Muscle of leg (tissue), 3 donors: ENCODE measurements at regions not wholly inside any gene's neighbourhood (a gene's known extent, or its start where the extent isn't known, plus 50 kb on each side); places are given as distances from the start of the nearest gene placed in this dataset.
"Not testable (repeated sequence)": the region's sequence is repeated elsewhere in the genome, so short reads cannot be mapped to it uniquely, and the experiment has no call there.

Experiments used
- DNase-seq: peaks from one replicate; pipeline ENCODE4 v3.0.0; 2013
- H3K27ac ChIP-seq: one replicate; pipeline ENCODE4 v1.5.1; 2013; ENCODE audit warnings: mild to moderate bottlenecking, low read length, control low read depth
- H3K27me3 ChIP-seq: one replicate; pipeline ENCODE4 v1.6.1; 2013; ENCODE audit warnings: low read length; ENCODE audit not compliant: control insufficient read depth, insufficient read depth
- H3K36me3 ChIP-seq: one replicate; pipeline ENCODE4 v1.6.1; 2013; ENCODE audit warnings: low read length; ENCODE audit not compliant: control insufficient read depth, insufficient read depth
- H3K4me1 ChIP-seq: one replicate; pipeline ENCODE4 v1.6.1; 2013; ENCODE audit warnings: low read length; ENCODE audit not compliant: control insufficient read depth, insufficient read depth
- H3K4me3 ChIP-seq: one replicate; pipeline ENCODE4 v1.5.1; 2013; ENCODE audit warnings: low read length, control low read depth
- H3K9me3 ChIP-seq: replicated peaks from 2 replicates; pipeline ENCODE4 v1.6.1; 2013; ENCODE audit warnings: low read depth, low read length; ENCODE audit not compliant: control insufficient read depth
- WGBS: methylation state at CpG from one replicate; pipeline ENCODE4 v1.1.5; 2013; ENCODE audit warnings: missing lambda C conversion rate; ENCODE audit not compliant: insufficient coverage; 5-methylcytosine and 5-hydroxymethylcytosine counted together

DNA sequence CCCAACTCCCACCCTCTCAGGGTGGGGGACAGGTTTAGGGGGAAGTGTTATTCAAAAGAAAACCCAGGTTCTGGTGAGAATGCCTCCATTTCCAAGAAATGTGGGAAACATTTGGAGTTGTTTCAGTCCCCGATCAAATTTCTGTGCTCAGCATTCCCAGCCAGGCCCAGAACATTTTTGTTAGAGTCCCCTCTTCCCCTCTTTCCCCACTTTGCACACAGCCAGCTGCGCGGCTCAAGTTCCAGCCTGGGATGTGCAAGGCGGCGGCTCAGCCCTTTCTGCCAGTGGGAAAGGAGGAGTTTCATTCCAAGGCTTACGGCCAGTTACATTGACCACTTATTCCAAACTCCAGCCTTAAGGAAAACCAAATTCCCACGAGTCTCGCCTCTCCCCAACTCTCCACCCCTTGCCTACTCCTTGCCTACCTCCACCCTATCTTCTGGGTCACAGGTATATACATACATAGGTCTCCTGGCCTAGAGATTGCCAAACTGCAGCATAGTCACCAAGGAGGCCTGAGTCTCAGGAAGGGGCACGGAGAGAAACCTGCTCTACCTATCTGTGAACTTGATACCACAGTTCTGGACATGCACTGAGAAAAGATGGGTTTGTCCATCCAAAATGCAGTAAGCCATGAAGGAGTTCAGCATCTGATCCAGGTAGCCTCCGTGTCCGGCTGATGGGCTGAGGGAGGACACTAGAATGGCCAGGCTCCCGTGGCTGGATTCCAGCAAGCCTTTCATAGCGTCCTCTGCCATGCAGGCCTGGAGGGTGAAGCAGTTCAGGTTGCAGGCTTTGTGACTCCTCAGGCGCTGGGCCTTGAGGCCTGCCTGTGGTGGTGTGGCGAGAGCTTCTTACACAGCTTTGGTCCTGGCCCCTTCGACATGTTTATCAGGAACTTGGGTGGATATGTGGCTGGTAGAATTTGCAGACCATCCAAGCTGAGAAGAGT lies 154.5 kb downstream of the ZFP36L2 start:
- Histone ChIP-seq H3K36me3 (no peaks in the 10 kb centered on the region), H3K4me1 (peaks cover 91% of the 10 kb centered on the region), H3K27ac (peak overlapping the region; percentile 92), H3K4me3 (no peak overlapping the region), H3K9me3 (no peaks in the 10 kb centered on the region), H3K27me3 (no peaks in the 10 kb centered on the region)
- peak; percentile 95 for DNase-seq
- 47% methylated on average over 12 of the region's 16 CpGs for WGBS

- H3K27me3 ChIP-seq: no peaks in the 10 kb centered on the region
- peak; percentile 78 for DNase-seq
- 40% methylated on average over 4 of the region's 15 CpGs for WGBS
- H3K9me3 ChIP-seq: no peaks in the 10 kb centered on the region
- peaks cover 82% of the 10 kb centered on the region for H3K4me1 ChIP-seq
- no peak overlapping the region for H3K4me3 ChIP-seq
- no peaks in the 10 kb centered on the region for H3K36me3 ChIP-seq
- peak overlapping the region; percentile 92 for H3K27ac ChIP-seq
These were observed 155.5 kb downstream of the ZFP36L2 start for GRCh38 chr2:43070676-43071502.

GRCh38 chr2:43070030-43070429 lies 156.4 kb downstream of the ZFP36L2 start:
- no peak overlapping the region for H3K4me3 ChIP-seq
- H3K36me3 ChIP-seq: no peaks in the 10 kb centered on the region
- H3K27me3 ChIP-seq: no peaks in the 10 kb centered on the region
- peaks cover 74% of the 10 kb centered on the region for H3K4me1 ChIP-seq
- WGBS: 25% methylated on average over 1 of the region's 3 CpGs
- DNase-seq: peak; percentile 62
- H3K27ac ChIP-seq: peak overlapping the region; percentile 92
- no peaks in the 10 kb centered on the region for H3K9me3 ChIP-seq

- no peak overlapping the region for H3K27ac ChIP-seq
- H3K4me3 ChIP-seq: no peak overlapping the region
- 80% methylated on average over 6 of the region's 16 CpGs for WGBS
- no peak for DNase-seq
- H3K4me1 ChIP-seq: peaks cover 63% of the 10 kb centered on the region
- H3K9me3 ChIP-seq: no peaks in the 10 kb centered on the region
- no peaks in the 10 kb centered on the region for H3K36me3 ChIP-seq
- no peaks in the 10 kb centered on the region for H3K27me3 ChIP-seq
These were observed 157.5 kb downstream of the ZFP36L2 start for GRCh38 chr2:43068631-43069517.

- H3K4me1 ChIP-seq: peaks cover 55% of the 10 kb centered on the region
- no peak overlapping the region for H3K4me3 ChIP-seq
- WGBS: 37% methylated on average over 51 of the region's 51 CpGs
- H3K9me3 ChIP-seq: no peaks in the 10 kb centered on the region
- DNase-seq: no peak
- no peaks in the 10 kb centered on the region for H3K36me3 ChIP-seq
- peak overlapping the region; percentile 59 for H3K27ac ChIP-seq
- H3K27me3 ChIP-seq: no peaks in the 10 kb centered on the region
These were observed 158.3 kb downstream of the ZFP36L2 start for GRCh38 chr2:43068041-43068533.

DNA sequence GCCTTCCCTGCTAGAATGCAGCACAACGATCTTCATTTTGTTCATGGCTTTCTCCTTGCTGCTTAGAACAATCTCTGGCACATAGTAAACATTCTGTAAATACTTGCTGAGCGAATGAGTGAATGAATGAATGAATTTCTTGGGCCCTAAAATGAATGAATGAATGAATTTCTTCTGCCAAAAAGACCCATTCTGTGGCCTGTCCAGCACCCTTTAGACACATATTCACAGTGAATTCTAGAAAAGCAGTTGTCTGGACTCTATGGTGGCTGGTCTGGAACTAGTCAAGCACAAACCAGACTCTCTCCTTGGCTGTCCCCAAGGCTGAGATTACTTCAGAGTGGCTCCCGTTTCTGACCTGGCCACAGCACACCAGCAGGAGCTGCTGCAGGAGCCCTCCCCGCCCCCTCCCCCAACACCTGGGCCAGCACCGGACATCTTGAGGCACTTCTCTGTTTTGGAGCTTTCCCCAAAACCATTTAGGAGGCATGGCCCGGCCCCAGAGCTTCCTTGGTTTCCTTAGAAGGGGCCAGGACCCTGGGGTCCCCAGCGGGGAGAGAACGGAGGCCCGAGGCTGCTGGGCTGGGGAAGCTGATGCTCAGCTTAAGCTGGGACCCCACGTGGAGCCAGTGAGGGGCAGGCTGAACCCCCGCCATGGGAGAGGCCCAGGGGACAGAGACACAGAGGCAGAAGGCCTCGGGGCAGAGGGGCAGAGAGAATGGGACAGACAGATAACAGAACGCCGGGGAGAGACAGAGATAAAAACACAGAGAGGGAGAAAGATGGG lies 159.0 kb downstream of the ZFP36L2 start:
- Histone ChIP-seq H3K27me3 (no peaks in the 10 kb centered on the region), H3K9me3 (no peaks in the 10 kb centered on the region), H3K27ac (peak overlapping the region; percentile 59), H3K36me3 (no peaks in the 10 kb centered on the region), H3K4me3 (no peak overlapping the region), H3K4me1 (peaks cover 51% of the 10 kb centered on the region)
- 23% methylated on average over 12 of the region's 14 CpGs for WGBS
- no peak for DNase-seq

- not testable (repeated sequence) for H3K27ac ChIP-seq, H3K9me3 ChIP-seq, H3K36me3 ChIP-seq, H3K4me3 ChIP-seq, H3K27me3 ChIP-seq, DNase-seq
- 90% methylated on average over 17 of the region's 20 CpGs for WGBS
- H3K4me1 ChIP-seq: peaks cover 44% of the 10 kb centered on the region
These were observed 159.7 kb downstream of the ZFP36L2 start for GRCh38 chr2:43066541-43067253.

- no peaks in the 10 kb centered on the region for H3K36me3 ChIP-seq
- H3K27ac ChIP-seq: no peak overlapping the region
- H3K4me3 ChIP-seq: no peak overlapping the region
- H3K27me3 ChIP-seq: no peaks in the 10 kb centered on the region
- peaks cover 6% of the 10 kb centered on the region for H3K9me3 ChIP-seq
- 90% methylated on average over 7 of the region's 10 CpGs for WGBS
- peaks cover 35% of the 10 kb centered on the region for H3K4me1 ChIP-seq
- no peak for DNase-seq
These were observed 160.5 kb downstream of the ZFP36L2 start for GRCh38 chr2:43065871-43066270.
